SW480 (cell line): ENCODE measurements at regions not wholly inside any gene's neighbourhood (a gene's known extent, or its start where the extent isn't known, plus 50 kb on each side); places are given as distances from the start of the nearest gene placed in this dataset.
"Not testable (repeated sequence)": the region's sequence is repeated elsewhere in the genome, so short reads cannot be mapped to it uniquely, and the experiment has no call there.

Experiments
- DNase-seq: peaks from one replicate; pipeline ENCODE4 v3.0.0-alpha.2; 2016; ENCODE audit warnings: low spot score

- no peak for DNase-seq
These were observed 628.0 kb downstream of the TMEM114 start for GRCh38 chr16:7962091-7962879.

- no peak for DNase-seq
These were observed 624.5 kb downstream of the RBFOX1 start for GRCh38 chr16:7957151-7957550.

GRCh38 chr16:7953360-7953759, 620.7 kb downstream of the RBFOX1 start:
- DNase-seq = no peak

- DNase-seq = no peak
These were observed 613.5 kb downstream of the RBFOX1 start for GRCh38 chr16:7946142-7946541.

GRCh38 chr16:7938175-7938574, 605.5 kb downstream of the RBFOX1 start:
- no peak for DNase-seq

- DNase-seq = peak; percentile 8
These were observed 588.7 kb downstream of the RBFOX1 start for GRCh38 chr16:7921345-7921744.

- DNase-seq = no peak
These were observed 587.1 kb downstream of the RBFOX1 start for GRCh38 chr16:7919782-7920181.

GRCh38 chr16:7914748-7915147, 582.1 kb downstream of the RBFOX1 start:
- no peak for DNase-seq

GRCh38 chr16:7912132-7912531, 579.5 kb downstream of the RBFOX1 start:
- no peak for DNase-seq

- no peak for DNase-seq
These were observed 577.5 kb downstream of the RBFOX1 start for GRCh38 chr16:7910116-7910515.

GRCh38 chr16:7888411-7888810, 555.8 kb downstream of the RBFOX1 start:
- no peak for DNase-seq

GRCh38 chr16:7887316-7887715, 554.7 kb downstream of the RBFOX1 start:
- no peak for DNase-seq

GRCh38 chr16:7871979-7872378, 539.3 kb downstream of the RBFOX1 start:
- no peak for DNase-seq

- no peak for DNase-seq
These were observed 538.7 kb downstream of the RBFOX1 start for GRCh38 chr16:7871371-7871770.

- no peak for DNase-seq
These were observed 535.2 kb downstream of the RBFOX1 start for GRCh38 chr16:7867831-7868230.

GRCh38 chr16:7866144-7866543, 533.5 kb downstream of the RBFOX1 start:
- no peak for DNase-seq

GRCh38 chr16:7865393-7865792, 532.7 kb downstream of the RBFOX1 start:
- not testable (repeated sequence) for DNase-seq

GRCh38 chr16:7861891-7862582, 529.4 kb downstream of the RBFOX1 start:
- DNase-seq = no peak

GRCh38 chr16:7853197-7853596, 520.6 kb downstream of the RBFOX1 start:
- DNase-seq = no peak

GRCh38 chr16:7849841-7850240, 517.2 kb downstream of the RBFOX1 start:
- DNase-seq = no peak

- DNase-seq = no peak
These were observed 510.6 kb downstream of the RBFOX1 start for GRCh38 chr16:7843261-7843660.

GRCh38 chr16:7839568-7839967, 506.9 kb downstream of the RBFOX1 start:
- DNase-seq = no peak

- no peak for DNase-seq
These were observed 502.3 kb downstream of the RBFOX1 start for GRCh38 chr16:7834771-7835431.
